ENCODE measurements at regions not wholly inside any gene's neighbourhood (a gene's known extent, or its start where the extent isn't known, plus 50 kb on each side); places are given as distances from the start of the nearest gene placed in this dataset.

DNA sequence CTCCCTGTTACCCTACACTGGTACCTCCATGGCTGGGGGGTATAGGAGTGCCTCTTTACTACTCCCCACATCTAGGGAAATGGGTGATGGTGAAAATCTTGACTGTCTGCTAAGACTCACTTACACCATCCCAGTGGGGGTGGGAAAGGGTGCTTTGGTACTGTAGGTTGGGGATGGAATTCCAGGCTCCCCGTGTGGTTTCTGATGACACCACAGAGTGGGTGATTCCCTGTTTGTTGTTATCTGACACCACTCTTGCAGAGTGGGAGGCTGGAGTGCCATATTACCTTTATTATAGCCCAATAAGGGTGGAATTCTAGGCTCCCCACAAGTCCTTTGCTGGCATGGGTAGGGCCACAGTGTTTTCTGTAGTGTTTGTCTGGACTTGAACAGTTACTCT, 264.6 kb upstream of the MAN1A1 start (continued):
- TF ChIP-seq, protein P1, sequence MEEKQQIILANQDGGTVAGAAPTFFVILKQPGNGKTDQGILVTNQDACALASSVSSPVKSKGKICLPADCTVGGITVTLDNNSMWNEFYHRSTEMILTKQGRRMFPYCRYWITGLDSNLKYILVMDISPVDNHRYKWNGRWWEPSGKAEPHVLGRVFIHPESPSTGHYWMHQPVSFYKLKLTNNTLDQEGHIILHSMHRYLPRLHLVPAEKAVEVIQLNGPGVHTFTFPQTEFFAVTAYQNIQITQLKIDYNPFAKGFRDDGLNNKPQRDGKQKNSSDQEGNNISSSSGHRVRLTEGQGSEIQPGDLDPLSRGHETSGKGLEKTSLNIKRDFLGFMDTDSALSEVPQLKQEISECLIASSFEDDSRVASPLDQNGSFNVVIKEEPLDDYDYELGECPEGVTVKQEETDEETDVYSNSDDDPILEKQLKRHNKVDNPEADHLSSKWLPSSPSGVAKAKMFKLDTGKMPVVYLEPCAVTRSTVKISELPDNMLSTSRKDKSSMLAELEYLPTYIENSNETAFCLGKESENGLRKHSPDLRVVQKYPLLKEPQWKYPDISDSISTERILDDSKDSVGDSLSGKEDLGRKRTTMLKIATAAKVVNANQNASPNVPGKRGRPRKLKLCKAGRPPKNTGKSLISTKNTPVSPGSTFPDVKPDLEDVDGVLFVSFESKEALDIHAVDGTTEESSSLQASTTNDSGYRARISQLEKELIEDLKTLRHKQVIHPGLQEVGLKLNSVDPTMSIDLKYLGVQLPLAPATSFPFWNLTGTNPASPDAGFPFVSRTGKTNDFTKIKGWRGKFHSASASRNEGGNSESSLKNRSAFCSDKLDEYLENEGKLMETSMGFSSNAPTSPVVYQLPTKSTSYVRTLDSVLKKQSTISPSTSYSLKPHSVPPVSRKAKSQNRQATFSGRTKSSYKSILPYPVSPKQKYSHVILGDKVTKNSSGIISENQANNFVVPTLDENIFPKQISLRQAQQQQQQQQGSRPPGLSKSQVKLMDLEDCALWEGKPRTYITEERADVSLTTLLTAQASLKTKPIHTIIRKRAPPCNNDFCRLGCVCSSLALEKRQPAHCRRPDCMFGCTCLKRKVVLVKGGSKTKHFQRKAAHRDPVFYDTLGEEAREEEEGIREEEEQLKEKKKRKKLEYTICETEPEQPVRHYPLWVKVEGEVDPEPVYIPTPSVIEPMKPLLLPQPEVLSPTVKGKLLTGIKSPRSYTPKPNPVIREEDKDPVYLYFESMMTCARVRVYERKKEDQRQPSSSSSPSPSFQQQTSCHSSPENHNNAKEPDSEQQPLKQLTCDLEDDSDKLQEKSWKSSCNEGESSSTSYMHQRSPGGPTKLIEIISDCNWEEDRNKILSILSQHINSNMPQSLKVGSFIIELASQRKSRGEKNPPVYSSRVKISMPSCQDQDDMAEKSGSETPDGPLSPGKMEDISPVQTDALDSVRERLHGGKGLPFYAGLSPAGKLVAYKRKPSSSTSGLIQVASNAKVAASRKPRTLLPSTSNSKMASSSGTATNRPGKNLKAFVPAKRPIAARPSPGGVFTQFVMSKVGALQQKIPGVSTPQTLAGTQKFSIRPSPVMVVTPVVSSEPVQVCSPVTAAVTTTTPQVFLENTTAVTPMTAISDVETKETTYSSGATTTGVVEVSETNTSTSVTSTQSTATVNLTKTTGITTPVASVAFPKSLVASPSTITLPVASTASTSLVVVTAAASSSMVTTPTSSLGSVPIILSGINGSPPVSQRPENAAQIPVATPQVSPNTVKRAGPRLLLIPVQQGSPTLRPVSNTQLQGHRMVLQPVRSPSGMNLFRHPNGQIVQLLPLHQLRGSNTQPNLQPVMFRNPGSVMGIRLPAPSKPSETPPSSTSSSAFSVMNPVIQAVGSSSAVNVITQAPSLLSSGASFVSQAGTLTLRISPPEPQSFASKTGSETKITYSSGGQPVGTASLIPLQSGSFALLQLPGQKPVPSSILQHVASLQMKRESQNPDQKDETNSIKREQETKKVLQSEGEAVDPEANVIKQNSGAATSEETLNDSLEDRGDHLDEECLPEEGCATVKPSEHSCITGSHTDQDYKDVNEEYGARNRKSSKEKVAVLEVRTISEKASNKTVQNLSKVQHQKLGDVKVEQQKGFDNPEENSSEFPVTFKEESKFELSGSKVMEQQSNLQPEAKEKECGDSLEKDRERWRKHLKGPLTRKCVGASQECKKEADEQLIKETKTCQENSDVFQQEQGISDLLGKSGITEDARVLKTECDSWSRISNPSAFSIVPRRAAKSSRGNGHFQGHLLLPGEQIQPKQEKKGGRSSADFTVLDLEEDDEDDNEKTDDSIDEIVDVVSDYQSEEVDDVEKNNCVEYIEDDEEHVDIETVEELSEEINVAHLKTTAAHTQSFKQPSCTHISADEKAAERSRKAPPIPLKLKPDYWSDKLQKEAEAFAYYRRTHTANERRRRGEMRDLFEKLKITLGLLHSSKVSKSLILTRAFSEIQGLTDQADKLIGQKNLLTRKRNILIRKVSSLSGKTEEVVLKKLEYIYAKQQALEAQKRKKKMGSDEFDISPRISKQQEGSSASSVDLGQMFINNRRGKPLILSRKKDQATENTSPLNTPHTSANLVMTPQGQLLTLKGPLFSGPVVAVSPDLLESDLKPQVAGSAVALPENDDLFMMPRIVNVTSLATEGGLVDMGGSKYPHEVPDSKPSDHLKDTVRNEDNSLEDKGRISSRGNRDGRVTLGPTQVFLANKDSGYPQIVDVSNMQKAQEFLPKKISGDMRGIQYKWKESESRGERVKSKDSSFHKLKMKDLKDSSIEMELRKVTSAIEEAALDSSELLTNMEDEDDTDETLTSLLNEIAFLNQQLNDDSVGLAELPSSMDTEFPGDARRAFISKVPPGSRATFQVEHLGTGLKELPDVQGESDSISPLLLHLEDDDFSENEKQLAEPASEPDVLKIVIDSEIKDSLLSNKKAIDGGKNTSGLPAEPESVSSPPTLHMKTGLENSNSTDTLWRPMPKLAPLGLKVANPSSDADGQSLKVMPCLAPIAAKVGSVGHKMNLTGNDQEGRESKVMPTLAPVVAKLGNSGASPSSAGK (IDR thresholded peaks at IDR 0.05): no peak
- TF ChIP-seq, protein P2, sequence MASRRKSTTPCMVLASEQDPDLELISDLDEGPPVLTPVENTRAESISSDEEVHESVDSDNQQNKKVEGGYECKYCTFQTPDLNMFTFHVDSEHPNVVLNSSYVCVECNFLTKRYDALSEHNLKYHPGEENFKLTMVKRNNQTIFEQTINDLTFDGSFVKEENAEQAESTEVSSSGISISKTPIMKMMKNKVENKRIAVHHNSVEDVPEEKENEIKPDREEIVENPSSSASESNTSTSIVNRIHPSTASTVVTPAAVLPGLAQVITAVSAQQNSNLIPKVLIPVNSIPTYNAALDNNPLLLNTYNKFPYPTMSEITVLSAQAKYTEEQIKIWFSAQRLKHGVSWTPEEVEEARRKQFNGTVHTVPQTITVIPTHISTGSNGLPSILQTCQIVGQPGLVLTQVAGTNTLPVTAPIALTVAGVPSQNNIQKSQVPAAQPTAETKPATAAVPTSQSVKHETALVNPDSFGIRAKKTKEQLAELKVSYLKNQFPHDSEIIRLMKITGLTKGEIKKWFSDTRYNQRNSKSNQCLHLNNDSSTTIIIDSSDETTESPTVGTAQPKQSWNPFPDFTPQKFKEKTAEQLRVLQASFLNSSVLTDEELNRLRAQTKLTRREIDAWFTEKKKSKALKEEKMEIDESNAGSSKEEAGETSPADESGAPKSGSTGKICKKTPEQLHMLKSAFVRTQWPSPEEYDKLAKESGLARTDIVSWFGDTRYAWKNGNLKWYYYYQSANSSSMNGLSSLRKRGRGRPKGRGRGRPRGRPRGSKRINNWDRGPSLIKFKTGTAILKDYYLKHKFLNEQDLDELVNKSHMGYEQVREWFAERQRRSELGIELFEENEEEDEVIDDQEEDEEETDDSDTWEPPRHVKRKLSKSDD (conservative IDR thresholded peaks at IDR 0.05; ENCODE audit: low read length): no peak
- TF ChIP-seq, protein P3, sequence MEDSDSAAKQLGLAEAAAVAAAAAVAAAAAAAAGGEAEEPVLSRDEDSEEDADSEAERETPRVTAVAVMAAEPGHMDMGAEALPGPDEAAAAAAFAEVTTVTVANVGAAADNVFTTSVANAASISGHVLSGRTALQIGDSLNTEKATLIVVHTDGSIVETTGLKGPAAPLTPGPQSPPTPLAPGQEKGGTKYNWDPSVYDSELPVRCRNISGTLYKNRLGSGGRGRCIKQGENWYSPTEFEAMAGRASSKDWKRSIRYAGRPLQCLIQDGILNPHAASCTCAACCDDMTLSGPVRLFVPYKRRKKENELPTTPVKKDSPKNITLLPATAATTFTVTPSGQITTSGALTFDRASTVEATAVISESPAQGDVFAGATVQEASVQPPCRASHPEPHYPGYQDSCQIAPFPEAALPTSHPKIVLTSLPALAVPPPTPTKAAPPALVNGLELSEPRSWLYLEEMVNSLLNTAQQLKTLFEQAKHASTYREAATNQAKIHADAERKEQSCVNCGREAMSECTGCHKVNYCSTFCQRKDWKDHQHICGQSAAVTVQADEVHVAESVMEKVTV (CRISPR knock-in tag; IDR thresholded peaks at IDR 0.05): no peak
- no peak for TF ChIP-seq GTF2A2 (tag; IDR thresholded peaks at IDR 0.05)
- TF ChIP-seq ZNF175 (CRISPR knock-in tag; IDR thresholded peaks at IDR 0.05; ENCODE audit: low read depth): no peak
- no peak for TF ChIP-seq ZNF239 (CRISPR knock-in tag; IDR thresholded peaks at IDR 0.05)
- TF ChIP-seq DACH1 (IDR thresholded peaks at IDR 0.05; ENCODE audit: partially characterized antibody): no peak
